BLaER1 (cell line): ENCODE measurements at regions not wholly inside any gene's neighbourhood (a gene's known extent, or its start where the extent isn't known, plus 50 kb on each side); places are given as distances from the start of the nearest gene placed in this dataset.
"Not testable (repeated sequence)": the region's sequence is repeated elsewhere in the genome, so short reads cannot be mapped to it uniquely, and the experiment has no call there.

ENCODE experiments used
- H3K27ac ChIP-seq: shearing (Covaris generic); formaldehyde crosslinking; 2 replicates; pipeline ENCODE4 v1.8.1; 2022
- H3K27me3 ChIP-seq: shearing (Covaris generic); formaldehyde crosslinking; 2 replicates; pipeline ENCODE4 v1.8.1; 2022
- H3K36me3 ChIP-seq: shearing (Covaris generic); formaldehyde crosslinking; 2 replicates; pipeline ENCODE4 v1.8.1; 2022
- H3K4me1 ChIP-seq: shearing (Covaris generic); formaldehyde crosslinking; 2 replicates; pipeline ENCODE4 v1.8.1; 2022
- H3K4me2 ChIP-seq: shearing (Covaris generic); formaldehyde crosslinking; 2 replicates; pipeline ENCODE4 v1.8.1; 2022
- H3K4me3 ChIP-seq: shearing (Covaris generic); formaldehyde crosslinking; 2 replicates; pipeline ENCODE4 v1.8.1; 2022
- H3K9ac ChIP-seq: shearing (Covaris generic); formaldehyde crosslinking; 2 replicates; pipeline ENCODE4 v1.8.1; 2022
- H3K9me3 ChIP-seq: shearing (Covaris generic); formaldehyde crosslinking; 2 replicates; pipeline ENCODE4 v1.8.1; 2022
- H4K20me1 ChIP-seq: shearing (Covaris generic); formaldehyde crosslinking; 2 replicates; pipeline ENCODE4 v1.8.1; 2022
- Cebpa-rat ChIP-seq: shearing (Covaris generic); IDR thresholded peaks from 2 replicates; pipeline ENCODE4 v1.8.1; 2022

- Histone ChIP-seq H3K36me3 (no peaks in the 10 kb centered on the region), H3K27me3 (no peaks in the 10 kb centered on the region), H3K9me3 (no peaks in the 10 kb centered on the region), H3K27ac (no peak overlapping the region), H3K4me1 (no peaks in the 10 kb centered on the region), H3K9ac (no peak overlapping the region), H3K4me3 (no peak overlapping the region), H3K4me2 (no peak overlapping the region), H4K20me1 (no peaks in the 10 kb centered on the region)
- TF ChIP-seq Cebpa-rat: no peak
Measured at GRCh38 chr18:78482378-78482777, 497.2 kb upstream of the SALL3 start.

- Histone ChIP-seq H3K4me3 (no peak overlapping the region), H3K9ac (no peak overlapping the region), H3K36me3 (no peaks in the 10 kb centered on the region), H3K9me3 (peaks cover 6% of the 10 kb centered on the region; the same call in 1 of the 2 replicates), H3K27ac (no peak overlapping the region), H3K4me2 (no peak overlapping the region), H3K4me1 (no peaks in the 10 kb centered on the region), H4K20me1 (no peaks in the 10 kb centered on the region), H3K27me3 (no peaks in the 10 kb centered on the region)
- no peak for TF ChIP-seq Cebpa-rat
Measured at GRCh38 chr18:78487649-78488048, 492.0 kb upstream of the SALL3 start.

- H3K27me3 ChIP-seq: no peaks in the 10 kb centered on the region
Measured at GRCh38 chr18:78492064-78492812, 487.4 kb upstream of the SALL3 start.

GRCh38 chr18:78492813-78493371 is 486.7 kb upstream of the SALL3 start:
- H3K27me3 ChIP-seq: no peaks in the 10 kb centered on the region
- no peak overlapping the region for H3K4me2 ChIP-seq
- H3K4me3 ChIP-seq: no peak overlapping the region
- no peak for TF ChIP-seq Cebpa-rat
- peaks cover 6% of the 10 kb centered on the region; the same call in 1 of the 2 replicates for H3K9me3 ChIP-seq
- H3K9ac ChIP-seq: no peak overlapping the region
- H3K27ac ChIP-seq: no peak overlapping the region
- no peaks in the 10 kb centered on the region for H4K20me1 ChIP-seq
- H3K4me1 ChIP-seq: no peaks in the 10 kb centered on the region
- H3K36me3 ChIP-seq: no peaks in the 10 kb centered on the region

More at GRCh38 chr18:78492064-78492812, 487.4 kb upstream of the SALL3 start:
- H3K9me3 ChIP-seq: peaks cover 6% of the 10 kb centered on the region; the same call in 1 of the 2 replicates
- no peak overlapping the region for H3K9ac ChIP-seq
- no peak overlapping the region for H3K4me2 ChIP-seq
- no peaks in the 10 kb centered on the region for H3K36me3 ChIP-seq
- TF ChIP-seq Cebpa-rat: no peak
- H4K20me1 ChIP-seq: no peaks in the 10 kb centered on the region
- H3K4me3 ChIP-seq: no peak overlapping the region
- H3K27ac ChIP-seq: no peak overlapping the region
- H3K4me1 ChIP-seq: no peaks in the 10 kb centered on the region

- H3K9me3 ChIP-seq, H3K4me1 ChIP-seq, H3K27me3 ChIP-seq: not testable (repeated sequence)
Measured at GRCh38 chr18:78493490-78493889, 486.1 kb upstream of the SALL3 start.

GRCh38 chr18:78494204-78495085 is 485.2 kb upstream of the SALL3 start:
- H3K4me2 ChIP-seq: no peak overlapping the region
- no peaks in the 10 kb centered on the region for H4K20me1 ChIP-seq
- no peak overlapping the region for H3K27ac ChIP-seq
- H3K4me3 ChIP-seq: no peak overlapping the region
- no peaks in the 10 kb centered on the region for H3K27me3 ChIP-seq
- TF ChIP-seq Cebpa-rat: no peak
- H3K9me3 ChIP-seq: peaks cover 6% of the 10 kb centered on the region; the same call in 1 of the 2 replicates
- no peaks in the 10 kb centered on the region for H3K4me1 ChIP-seq
- no peaks in the 10 kb centered on the region for H3K36me3 ChIP-seq
- no peak overlapping the region for H3K9ac ChIP-seq

More at GRCh38 chr18:78493490-78493889, 486.1 kb upstream of the SALL3 start:
- H3K36me3 ChIP-seq, H3K9ac ChIP-seq, H3K4me3 ChIP-seq, H3K4me2 ChIP-seq, H4K20me1 ChIP-seq, H3K27ac ChIP-seq: not testable (repeated sequence)

GRCh38 chr18:78495550-78495949 is 484.1 kb upstream of the SALL3 start:
- H3K27me3 ChIP-seq: no peaks in the 10 kb centered on the region
- no peak overlapping the region for H3K27ac ChIP-seq
- no peak overlapping the region for H3K4me3 ChIP-seq
- no peak for TF ChIP-seq Cebpa-rat
- no peaks in the 10 kb centered on the region for H3K4me1 ChIP-seq
- no peak overlapping the region for H3K9ac ChIP-seq
- H3K36me3 ChIP-seq: no peaks in the 10 kb centered on the region
- H3K4me2 ChIP-seq: no peak overlapping the region
- H4K20me1 ChIP-seq: no peaks in the 10 kb centered on the region
- H3K9me3 ChIP-seq: peaks cover 6% of the 10 kb centered on the region; the same call in 1 of the 2 replicates

- Histone ChIP-seq H3K27me3 (no peaks in the 10 kb centered on the region), H3K36me3 (no peaks in the 10 kb centered on the region), H3K4me2 (no peak overlapping the region), H3K9me3 (peaks cover 6% of the 10 kb centered on the region; the same call in 1 of the 2 replicates), H4K20me1 (no peaks in the 10 kb centered on the region), H3K27ac (no peak overlapping the region), H3K9ac (no peak overlapping the region), H3K4me3 (no peak overlapping the region), H3K4me1 (no peaks in the 10 kb centered on the region)
- TF ChIP-seq Cebpa-rat: no peak
Measured at GRCh38 chr18:78496079-78496478, 483.5 kb upstream of the SALL3 start.

GRCh38 chr18:78497641-78498040 is 482.0 kb upstream of the SALL3 start:
- Histone ChIP-seq H3K27me3 (no peaks in the 10 kb centered on the region), H3K4me1 (no peaks in the 10 kb centered on the region), H3K36me3 (no peaks in the 10 kb centered on the region), H3K4me2 (no peak overlapping the region), H3K4me3 (no peak overlapping the region), H3K9me3 (peaks cover 6% of the 10 kb centered on the region; the same call in 1 of the 2 replicates), H3K27ac (no peak overlapping the region), H3K9ac (no peak overlapping the region), H4K20me1 (no peaks in the 10 kb centered on the region)
- no peak for TF ChIP-seq Cebpa-rat

- no peak overlapping the region for H3K27ac ChIP-seq
- no peaks in the 10 kb centered on the region for H3K27me3 ChIP-seq
- no peak overlapping the region for H3K4me3 ChIP-seq
- no peaks in the 10 kb centered on the region for H4K20me1 ChIP-seq
- TF ChIP-seq Cebpa-rat: no peak
- peaks cover 19% of the 10 kb centered on the region for H3K9me3 ChIP-seq
- no peaks in the 10 kb centered on the region for H3K36me3 ChIP-seq
- no peak overlapping the region for H3K9ac ChIP-seq
- no peak overlapping the region for H3K4me2 ChIP-seq
- no peaks in the 10 kb centered on the region for H3K4me1 ChIP-seq
Measured at GRCh38 chr18:78499586-78499985, 480.0 kb upstream of the SALL3 start.
